GM23338 (cell line): ENCODE measurements at regions not wholly inside any gene's neighbourhood (a gene's known extent, or its start where the extent isn't known, plus 50 kb on each side); places are given as distances from the start of the nearest gene placed in this dataset.

ENCODE experiments used
- ATAC-seq: fragments of 200-7000 bp; cut with Tn5 transposase; 3 replicates; pipeline ENCODE4 v1.9.1; 2020
- DNase-seq: peaks from one replicate; pipeline ENCODE4 v3.0.0-alpha.2; 2015; ENCODE audit warnings: low spot score
- H2AFZ ChIP-seq: fragments of 200-600 bp; sonication (generic); 2 replicates; pipeline ENCODE4 v1.8.0; 2016; ENCODE audit warnings: antibody characterized with exemption, mild to moderate bottlenecking, moderate library complexity
- H3F3A ChIP-seq: fragments of 200-600 bp; sonication (generic); replicated peaks from 2 replicates; pipeline ENCODE4 v1.8.0; 2017; ENCODE audit warnings: antibody characterized with exemption, mixed run types, low read depth
- H3K27ac ChIP-seq: fragments of 200-600 bp; sonication (generic); 2 replicates; pipeline ENCODE4 v1.6.1; 2016; ENCODE audit warnings: low read depth
- H3K27me3 ChIP-seq: fragments of 200-600 bp; sonication (generic); 2 replicates; pipeline ENCODE4 v1.8.0; 2016; ENCODE audit warnings: mild to moderate bottlenecking, mixed run types, moderate library complexity; ENCODE audit not compliant: insufficient read depth
- H3K36me3 ChIP-seq: fragments of 200-600 bp; sonication (generic); 2 replicates; pipeline ENCODE4 v1.8.0; 2016; ENCODE audit warnings: mild to moderate bottlenecking; ENCODE audit not compliant: insufficient read depth
- H3K4me1 ChIP-seq: fragments of 200-600 bp; sonication (generic); 2 replicates; pipeline ENCODE4 v1.8.0; 2016; ENCODE audit warnings: mild to moderate bottlenecking, moderate library complexity; ENCODE audit not compliant: insufficient read depth
- H3K4me2 ChIP-seq: fragments of 200-600 bp; sonication (generic); 2 replicates; pipeline ENCODE4 v1.7.1; 2017; ENCODE audit warnings: mixed run types
- H3K4me3 ChIP-seq: fragments of 200-600 bp; sonication (generic); 2 replicates; pipeline ENCODE4 v1.6.1; 2016; ENCODE audit warnings: mixed run types
- H3K79me2 ChIP-seq: fragments of 200-600 bp; sonication (generic); replicated peaks from 2 replicates; pipeline ENCODE4 v1.8.0; 2017; ENCODE audit warnings: mild to moderate bottlenecking; ENCODE audit not compliant: insufficient read depth
- H3K9me2 ChIP-seq: fragments of 200-600 bp; sonication (generic); 2 replicates; pipeline ENCODE4 v1.8.0; 2017; ENCODE audit not compliant: insufficient read depth
- H4K20me1 ChIP-seq: fragments of 200-600 bp; sonication (generic); replicated peaks from 2 replicates; pipeline ENCODE4 v1.8.0; 2017; ENCODE audit warnings: mild to moderate bottlenecking; ENCODE audit not compliant: insufficient read depth
- H3K27ac Mint-ChIP-seq: 2 replicates; pipeline ENCODE4 v1.8.0; 2020; ENCODE audit warnings: inconsistent platforms, mild to moderate bottlenecking, moderate library complexity, mixed read lengths
- H3K27me3 Mint-ChIP-seq: 3 replicates; pipeline ENCODE4 v1.8.0; 2022; ENCODE audit warnings: low read depth, mild to moderate bottlenecking, moderate library complexity, mixed read lengths, inconsistent platforms; ENCODE audit not compliant: insufficient read depth, poor library complexity
- H3K36me3 Mint-ChIP-seq: 3 replicates; pipeline ENCODE4 v1.8.0; 2021; ENCODE audit warnings: low read depth, mild to moderate bottlenecking, inconsistent platforms, moderate library complexity, mixed read lengths
- H3K4me1 Mint-ChIP-seq: 3 replicates; pipeline ENCODE4 v1.8.0; 2020; ENCODE audit warnings: mild to moderate bottlenecking, inconsistent platforms, mixed read lengths
- H3K4me3 Mint-ChIP-seq: 3 replicates; pipeline ENCODE4 v1.8.0; 2021; ENCODE audit warnings: moderate library complexity, mild to moderate bottlenecking, inconsistent platforms, mixed read lengths
- H3K9me3 Mint-ChIP-seq: 3 replicates; pipeline ENCODE4 v1.8.0; 2020; ENCODE audit warnings: moderate library complexity, mild to moderate bottlenecking, inconsistent platforms, mixed read lengths
- CREB1 ChIP-seq: fragments of 250-450 bp; sonication (Bioruptor Pico); IDR thresholded peaks from 2 replicates; pipeline ENCODE4 v1.5.0; 2020; ENCODE audit warnings: low read depth, mild to moderate bottlenecking, moderate library complexity
- EZH2phosphoT487 ChIP-seq: fragments of 200-600 bp; sonication (generic); IDR thresholded peaks from one replicate; pipeline ENCODE4 v1.8.1; 2018; ENCODE audit warnings: antibody characterized with exemption; ENCODE audit not compliant: unreplicated experiment
- JUNB ChIP-seq: IDR thresholded peaks from one replicate; pipeline ENCODE4 v1.6.1; 2016; ENCODE audit warnings: antibody characterized with exemption; ENCODE audit not compliant: unreplicated experiment
- NANOG ChIP-seq: IDR thresholded peaks from 2 replicates; pipeline ENCODE4 v1.6.1; 2016; ENCODE audit warnings: antibody characterized with exemption, borderline replicate concordance
- POLR2AphosphoS5 ChIP-seq: IDR thresholded peaks from 2 replicates; pipeline ENCODE4 v1.6.1; 2016; ENCODE audit warnings: antibody characterized with exemption, low read depth
- STAT1 ChIP-seq: IDR thresholded peaks from one replicate; pipeline ENCODE4 v1.6.1; 2016; ENCODE audit warnings: antibody characterized with exemption; ENCODE audit not compliant: unreplicated experiment
- ZNF114 ChIP-seq: fragments of 250-450 bp; sonication (Bioruptor Pico); IDR thresholded peaks from 2 replicates; pipeline ENCODE4 v1.5.0; 2020; ENCODE audit warnings: mild to moderate bottlenecking, moderate library complexity
- ZNF331 ChIP-seq: fragments of 250-450 bp; sonication (Bioruptor Pico); IDR thresholded peaks from 2 replicates; pipeline ENCODE4 v1.5.0; 2020; ENCODE audit warnings: low read depth, mild to moderate bottlenecking, moderate library complexity
- TF ChIP-seq, protein P1 (sequence below), 2 experiments: fragments of 200-600 bp in 1 of 2; sonication (generic) in 1 of 2; conservative IDR thresholded peaks; 2 replicates each; pipeline versions ENCODE4 v1.5.1 to v1.6.1; 2016 to 2017; ENCODE audit warnings: antibody characterized with exemption in 2 of 2, low read depth in 2 of 2, mild to moderate bottlenecking in 2 of 2, moderate library complexity in 1 of 2
- TF ChIP-seq, protein P2 (sequence below): IDR thresholded peaks from one replicate; pipeline ENCODE4 v1.6.1; 2018; ENCODE audit warnings: antibody characterized with exemption; ENCODE audit not compliant: unreplicated experiment
- TF ChIP-seq, protein P3 (sequence below): IDR thresholded peaks from 2 replicates; pipeline ENCODE4 v1.6.1; 2016; ENCODE audit warnings: antibody characterized with exemption

DNA sequence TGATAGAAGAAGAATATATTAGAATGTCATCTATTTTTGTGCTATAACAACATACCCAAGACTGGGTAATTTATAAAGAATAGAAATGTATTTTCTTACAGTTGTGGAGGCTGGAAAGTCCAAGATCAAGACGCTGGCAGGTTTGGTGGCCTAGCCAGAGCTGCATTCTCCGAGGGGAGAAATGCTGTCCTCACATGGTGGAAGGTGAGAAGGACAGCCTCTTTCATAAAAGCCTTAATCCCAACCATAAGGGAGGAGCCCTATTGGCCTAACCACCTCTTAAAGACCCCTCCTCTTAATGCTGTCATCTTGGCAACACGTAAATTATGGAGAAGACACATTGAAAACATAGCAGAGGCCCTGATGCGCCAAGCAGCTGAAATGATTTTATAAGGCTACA is 60.1 kb upstream of the KAZN start:
- ATAC-seq (peak; percentile 59), DNase-seq (peak; percentile 54)
- no peak overlapping the region for H3K27ac ChIP-seq
- Mint-ChIP-seq H3K9me3 (no peaks in the 10 kb centered on the region; the same call in 2 of the 3 replicates), H3K4me1 (peaks cover 13% of the 10 kb centered on the region), H3K36me3 (no peaks in the 10 kb centered on the region), H3K27ac (no peak overlapping the region), H3K27me3 (peaks cover 4% of the 10 kb centered on the region), H3K4me3 (no peak overlapping the region)
- H2AFZ ChIP-seq, result no peak overlapping the region
- no peaks in the 10 kb centered on the region for H3K27me3 ChIP-seq
- no peak overlapping the region for H3K4me3 ChIP-seq
- TF ChIP-seq, protein P1, sequence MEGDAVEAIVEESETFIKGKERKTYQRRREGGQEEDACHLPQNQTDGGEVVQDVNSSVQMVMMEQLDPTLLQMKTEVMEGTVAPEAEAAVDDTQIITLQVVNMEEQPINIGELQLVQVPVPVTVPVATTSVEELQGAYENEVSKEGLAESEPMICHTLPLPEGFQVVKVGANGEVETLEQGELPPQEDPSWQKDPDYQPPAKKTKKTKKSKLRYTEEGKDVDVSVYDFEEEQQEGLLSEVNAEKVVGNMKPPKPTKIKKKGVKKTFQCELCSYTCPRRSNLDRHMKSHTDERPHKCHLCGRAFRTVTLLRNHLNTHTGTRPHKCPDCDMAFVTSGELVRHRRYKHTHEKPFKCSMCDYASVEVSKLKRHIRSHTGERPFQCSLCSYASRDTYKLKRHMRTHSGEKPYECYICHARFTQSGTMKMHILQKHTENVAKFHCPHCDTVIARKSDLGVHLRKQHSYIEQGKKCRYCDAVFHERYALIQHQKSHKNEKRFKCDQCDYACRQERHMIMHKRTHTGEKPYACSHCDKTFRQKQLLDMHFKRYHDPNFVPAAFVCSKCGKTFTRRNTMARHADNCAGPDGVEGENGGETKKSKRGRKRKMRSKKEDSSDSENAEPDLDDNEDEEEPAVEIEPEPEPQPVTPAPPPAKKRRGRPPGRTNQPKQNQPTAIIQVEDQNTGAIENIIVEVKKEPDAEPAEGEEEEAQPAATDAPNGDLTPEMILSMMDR (conservative IDR thresholded peaks at IDR 0.05; ENCODE audit: low read depth in 2 of 2), result peak; percentile 53 to 63
- no peak for TF ChIP-seq JUNB
- peaks cover 13% of the 10 kb centered on the region; the same call in 1 of the 2 replicates for H3K9me2 ChIP-seq
- H3K36me3 ChIP-seq, result no peaks in the 10 kb centered on the region
- H3K4me2 ChIP-seq, result no peak overlapping the region
- no peaks in the 10 kb centered on the region for H3F3A ChIP-seq
- H4K20me1 ChIP-seq, result no peaks in the 10 kb centered on the region
- H3K4me1 ChIP-seq, result no peaks in the 10 kb centered on the region; the same call in 1 of the 2 replicates
- H3K79me2 ChIP-seq, result no peaks in the 10 kb centered on the region

DNA sequence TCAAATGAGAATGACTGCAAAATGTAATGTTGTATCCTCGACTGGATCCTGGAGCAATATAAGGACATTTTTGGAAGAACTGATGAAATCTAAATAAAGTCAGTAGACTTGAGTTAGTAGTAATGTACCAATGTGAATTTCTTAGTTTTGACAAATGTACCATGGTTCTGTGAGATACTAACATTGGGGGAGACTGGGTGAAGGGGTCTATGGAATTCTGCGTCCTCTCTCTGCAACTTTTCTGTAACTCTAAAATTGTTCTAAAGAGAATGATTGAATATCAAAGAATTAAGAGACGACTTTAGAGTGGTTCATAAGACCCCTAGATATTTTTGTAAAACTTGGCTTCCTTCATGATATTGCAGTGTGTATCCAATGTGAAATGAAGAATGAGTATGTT is 59.2 kb upstream of the KAZN start:
- no peak overlapping the region for H3K27ac ChIP-seq
- no peaks in the 10 kb centered on the region for H3K36me3 ChIP-seq
- H4K20me1 ChIP-seq, result no peaks in the 10 kb centered on the region
- no peaks in the 10 kb centered on the region; the same call in 2 of the 3 replicates for H3K9me3 Mint-ChIP-seq
- H3K4me1 ChIP-seq, result peaks cover 2% of the 10 kb centered on the region
- no peak overlapping the region for H3K4me3 Mint-ChIP-seq
- no peak overlapping the region for H3K27ac Mint-ChIP-seq
- H3K27me3 Mint-ChIP-seq, result peaks cover 4% of the 10 kb centered on the region
- H3K79me2 ChIP-seq, result no peaks in the 10 kb centered on the region
- peaks cover 13% of the 10 kb centered on the region; the same call in 1 of the 2 replicates for H3K9me2 ChIP-seq
- H3K36me3 Mint-ChIP-seq, result no peaks in the 10 kb centered on the region
- H3K4me2 ChIP-seq, result no peak overlapping the region
- DNase-seq, result no peak
- no peak for ATAC-seq
- H2AFZ ChIP-seq, result no peak overlapping the region
- peaks cover 13% of the 10 kb centered on the region for H3K4me1 Mint-ChIP-seq
- H3K27me3 ChIP-seq, result no peaks in the 10 kb centered on the region
- no peaks in the 10 kb centered on the region for H3F3A ChIP-seq
- H3K4me3 ChIP-seq, result no peak overlapping the region
- TF ChIP-seq, protein P2, sequence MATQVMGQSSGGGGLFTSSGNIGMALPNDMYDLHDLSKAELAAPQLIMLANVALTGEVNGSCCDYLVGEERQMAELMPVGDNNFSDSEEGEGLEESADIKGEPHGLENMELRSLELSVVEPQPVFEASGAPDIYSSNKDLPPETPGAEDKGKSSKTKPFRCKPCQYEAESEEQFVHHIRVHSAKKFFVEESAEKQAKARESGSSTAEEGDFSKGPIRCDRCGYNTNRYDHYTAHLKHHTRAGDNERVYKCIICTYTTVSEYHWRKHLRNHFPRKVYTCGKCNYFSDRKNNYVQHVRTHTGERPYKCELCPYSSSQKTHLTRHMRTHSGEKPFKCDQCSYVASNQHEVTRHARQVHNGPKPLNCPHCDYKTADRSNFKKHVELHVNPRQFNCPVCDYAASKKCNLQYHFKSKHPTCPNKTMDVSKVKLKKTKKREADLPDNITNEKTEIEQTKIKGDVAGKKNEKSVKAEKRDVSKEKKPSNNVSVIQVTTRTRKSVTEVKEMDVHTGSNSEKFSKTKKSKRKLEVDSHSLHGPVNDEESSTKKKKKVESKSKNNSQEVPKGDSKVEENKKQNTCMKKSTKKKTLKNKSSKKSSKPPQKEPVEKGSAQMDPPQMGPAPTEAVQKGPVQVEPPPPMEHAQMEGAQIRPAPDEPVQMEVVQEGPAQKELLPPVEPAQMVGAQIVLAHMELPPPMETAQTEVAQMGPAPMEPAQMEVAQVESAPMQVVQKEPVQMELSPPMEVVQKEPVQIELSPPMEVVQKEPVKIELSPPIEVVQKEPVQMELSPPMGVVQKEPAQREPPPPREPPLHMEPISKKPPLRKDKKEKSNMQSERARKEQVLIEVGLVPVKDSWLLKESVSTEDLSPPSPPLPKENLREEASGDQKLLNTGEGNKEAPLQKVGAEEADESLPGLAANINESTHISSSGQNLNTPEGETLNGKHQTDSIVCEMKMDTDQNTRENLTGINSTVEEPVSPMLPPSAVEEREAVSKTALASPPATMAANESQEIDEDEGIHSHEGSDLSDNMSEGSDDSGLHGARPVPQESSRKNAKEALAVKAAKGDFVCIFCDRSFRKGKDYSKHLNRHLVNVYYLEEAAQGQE, result no peak
- TF ChIP-seq STAT1 (no peak), CREB1 (no peak), EZH2phosphoT487 (no peak), JUNB (no peak), ZNF114 (CRISPR knock-in tag) (no peak), ZNF331 (CRISPR knock-in tag) (no peak), NANOG (no peak), POLR2AphosphoS5 (no peak)
- TF ChIP-seq, protein P3, sequence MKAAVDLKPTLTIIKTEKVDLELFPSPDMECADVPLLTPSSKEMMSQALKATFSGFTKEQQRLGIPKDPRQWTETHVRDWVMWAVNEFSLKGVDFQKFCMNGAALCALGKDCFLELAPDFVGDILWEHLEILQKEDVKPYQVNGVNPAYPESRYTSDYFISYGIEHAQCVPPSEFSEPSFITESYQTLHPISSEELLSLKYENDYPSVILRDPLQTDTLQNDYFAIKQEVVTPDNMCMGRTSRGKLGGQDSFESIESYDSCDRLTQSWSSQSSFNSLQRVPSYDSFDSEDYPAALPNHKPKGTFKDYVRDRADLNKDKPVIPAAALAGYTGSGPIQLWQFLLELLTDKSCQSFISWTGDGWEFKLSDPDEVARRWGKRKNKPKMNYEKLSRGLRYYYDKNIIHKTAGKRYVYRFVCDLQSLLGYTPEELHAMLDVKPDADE, result no peak
- TF ChIP-seq, protein P1 (conservative IDR thresholded peaks at IDR 0.05; ENCODE audit: low read depth in 2 of 2), result no peak
